ENCODE measurements at regions not wholly inside any gene's neighbourhood (a gene's known extent, or its start where the extent isn't known, plus 50 kb on each side); places are given as distances from the start of the nearest gene placed in this dataset.
"Not testable (repeated sequence)": the region's sequence is repeated elsewhere in the genome, so short reads cannot be mapped to it uniquely, and the experiment has no call there.

DNA sequence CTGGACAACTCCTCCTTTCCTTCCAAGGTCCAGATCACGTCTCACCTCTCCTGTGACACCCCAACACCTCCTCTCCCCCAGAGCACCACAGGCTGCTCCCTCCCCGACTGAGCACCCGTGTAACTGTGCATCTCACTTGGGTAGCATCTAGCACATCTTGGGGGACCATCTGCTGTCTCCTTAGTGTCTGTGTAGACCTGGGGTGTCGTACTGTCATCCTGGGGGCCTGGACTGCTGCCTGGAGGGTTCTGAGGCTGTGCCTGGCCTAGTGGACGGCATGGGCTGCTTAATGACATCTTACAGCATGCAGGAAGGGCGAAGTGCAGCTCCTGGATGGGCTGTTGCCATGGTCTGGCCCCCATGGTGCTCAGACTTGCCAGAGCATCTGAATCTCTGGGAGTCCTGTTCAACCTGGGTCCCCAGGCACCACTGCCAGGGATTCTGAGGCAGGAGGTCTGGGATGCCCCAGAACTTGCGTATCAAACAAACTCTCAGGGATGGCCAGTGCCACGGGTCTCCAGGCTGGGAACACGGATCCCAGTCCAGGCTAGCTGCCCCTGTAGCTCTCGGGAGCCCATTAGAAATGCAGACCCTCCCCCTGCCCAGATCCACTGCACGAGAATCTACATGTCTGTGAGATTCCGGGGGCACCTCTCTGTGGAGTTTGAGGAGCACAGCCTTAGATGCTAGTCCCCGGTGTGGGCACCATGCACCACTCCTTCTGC is 194.4 kb upstream of the ZNF469 start:
- DNase-seq = not testable (repeated sequence)

DNA sequence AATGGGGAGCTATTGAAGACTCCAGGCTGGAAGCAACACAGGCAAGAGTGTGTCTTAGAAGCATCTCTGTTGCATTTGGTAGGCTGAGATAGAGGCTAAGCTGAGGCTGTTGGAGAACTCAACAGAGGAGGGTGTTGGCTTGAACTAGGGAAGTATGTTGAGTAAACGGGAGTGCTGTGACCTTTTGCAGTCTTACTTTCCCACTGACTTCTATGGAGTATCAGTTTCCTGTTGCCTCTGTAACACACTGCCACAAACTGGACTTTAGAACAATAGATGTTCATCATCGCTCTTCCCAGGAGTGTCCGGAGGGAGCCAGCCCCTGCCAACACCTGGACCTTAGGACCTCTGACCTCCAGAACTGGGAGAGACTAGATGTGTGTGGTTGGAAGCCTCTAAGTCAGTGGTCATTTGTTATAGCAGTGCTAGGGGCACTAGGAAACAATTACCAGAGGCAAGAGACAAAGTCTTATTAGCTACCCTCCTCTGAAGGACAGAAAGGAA is 192.1 kb upstream of the ZNF469 start:
- DNase-seq = not testable (repeated sequence)

DNA sequence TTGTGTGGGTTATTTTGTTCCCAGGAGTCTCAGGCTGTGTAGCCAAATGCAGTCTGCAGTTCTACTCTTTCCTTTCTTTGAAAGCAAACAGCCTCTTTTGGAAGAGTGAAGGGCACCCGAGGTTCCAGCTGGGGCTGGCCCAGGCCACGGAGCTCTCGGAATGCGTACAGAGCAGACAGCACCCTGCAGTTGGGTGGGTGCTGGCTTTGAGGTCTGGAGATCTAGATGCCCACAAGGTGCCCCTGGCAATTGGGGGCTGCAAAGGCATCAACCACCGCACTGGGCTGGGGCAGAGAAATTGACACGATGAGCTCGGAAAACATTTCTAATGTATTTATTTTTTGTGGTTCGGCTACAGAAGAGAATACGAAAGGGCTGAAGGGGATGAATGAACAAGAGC is 191.6 kb upstream of the ZNF469 start:
- DNase-seq = not testable (repeated sequence)

DNA sequence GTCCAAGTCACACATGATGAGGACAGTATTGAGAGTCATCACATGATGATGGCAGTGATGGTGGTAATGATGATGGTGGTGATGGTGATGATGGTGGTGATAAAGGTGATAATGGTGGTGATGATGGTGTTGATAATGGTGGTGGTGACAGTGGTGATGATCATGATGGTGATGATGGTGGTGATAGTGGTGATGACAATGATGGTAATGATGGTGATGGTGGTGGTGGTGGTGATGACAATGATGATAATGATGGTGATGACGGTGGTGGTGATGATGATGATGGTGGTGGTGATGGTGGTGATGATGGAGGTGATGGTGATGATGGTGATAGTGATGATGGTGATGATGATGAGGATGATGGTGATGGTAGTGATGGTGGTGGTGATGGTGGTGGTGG is 190.2 kb upstream of the ZNF469 start:
- DNase-seq = no peak

DNA sequence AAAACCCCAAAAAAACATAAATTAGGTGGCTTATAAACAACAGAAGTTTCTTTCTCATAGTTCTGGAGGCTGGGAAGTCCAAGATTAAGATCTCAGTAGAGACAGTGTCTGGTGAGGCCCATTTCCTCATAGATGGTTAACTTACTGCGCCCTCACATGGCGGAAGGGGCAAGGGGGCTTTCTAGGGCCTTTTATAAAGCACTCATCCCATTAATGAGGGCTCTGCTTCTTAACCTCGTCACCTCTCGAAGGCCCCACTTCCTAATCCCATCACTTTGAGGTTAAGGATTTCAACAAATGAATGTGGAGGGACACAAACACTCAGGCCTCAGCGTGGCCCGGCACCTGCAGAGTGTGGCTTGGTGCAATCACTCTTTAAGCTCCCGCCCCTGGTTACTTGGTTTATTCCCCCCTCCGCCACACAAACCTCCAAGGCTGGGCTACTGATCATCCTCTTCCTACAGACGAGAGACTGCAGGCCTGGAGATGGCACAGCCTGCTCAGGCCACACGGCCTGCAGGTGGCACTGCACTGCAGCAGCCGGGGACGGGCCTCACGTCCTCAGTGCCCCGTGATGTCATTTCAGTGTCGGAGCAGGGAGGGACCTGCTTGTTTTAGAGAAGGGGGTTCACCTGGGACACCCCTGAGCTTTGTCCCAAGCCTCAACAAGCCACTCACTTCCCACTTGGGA is 188.9 kb upstream of the ZNF469 start:
- DNase-seq = peak in 1 of 2 experiments; percentile 10

DNA sequence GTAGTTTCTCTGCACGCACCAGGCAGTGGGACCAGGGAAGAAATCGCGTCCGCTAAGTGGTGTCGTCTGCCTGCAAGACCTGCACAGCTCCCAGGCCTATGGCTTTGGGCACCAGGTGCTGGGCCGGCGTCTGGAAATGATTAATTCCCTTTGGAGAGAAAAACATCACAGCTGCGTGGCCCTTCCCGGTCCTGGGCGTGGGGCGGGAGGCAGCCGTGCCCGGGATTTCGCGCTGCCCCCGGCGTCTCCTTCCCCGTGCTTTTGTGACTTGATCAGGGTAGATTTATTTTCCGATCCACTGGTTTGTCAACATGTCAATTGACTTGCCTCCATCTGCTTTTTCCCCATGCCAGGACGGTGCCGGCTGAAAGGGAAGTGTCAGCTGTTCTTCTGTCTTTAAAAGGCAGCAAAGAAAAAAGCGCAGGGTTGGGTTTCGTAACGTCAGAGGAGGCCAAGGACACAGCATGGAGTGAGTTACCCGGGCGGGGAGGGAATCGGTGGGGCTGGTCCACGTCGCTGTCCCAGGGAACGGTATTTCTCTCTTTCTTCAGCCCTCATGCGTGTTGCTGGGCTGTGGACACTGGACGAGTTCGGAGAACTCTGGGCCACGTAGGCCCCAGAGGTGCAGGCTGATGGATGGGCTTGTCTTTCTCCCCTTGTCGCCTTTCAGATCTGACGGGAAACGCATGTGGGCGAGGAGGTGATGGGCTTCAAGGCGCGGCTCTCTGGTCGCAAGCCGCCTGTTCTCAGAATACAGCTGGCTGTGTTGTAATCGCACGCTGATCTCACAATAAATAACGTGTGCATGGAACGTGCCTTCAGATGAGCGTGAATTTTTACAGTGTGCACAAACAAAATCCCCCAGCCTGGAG is 188.1 kb upstream of the ZNF469 start:
- no peak for DNase-seq

DNA sequence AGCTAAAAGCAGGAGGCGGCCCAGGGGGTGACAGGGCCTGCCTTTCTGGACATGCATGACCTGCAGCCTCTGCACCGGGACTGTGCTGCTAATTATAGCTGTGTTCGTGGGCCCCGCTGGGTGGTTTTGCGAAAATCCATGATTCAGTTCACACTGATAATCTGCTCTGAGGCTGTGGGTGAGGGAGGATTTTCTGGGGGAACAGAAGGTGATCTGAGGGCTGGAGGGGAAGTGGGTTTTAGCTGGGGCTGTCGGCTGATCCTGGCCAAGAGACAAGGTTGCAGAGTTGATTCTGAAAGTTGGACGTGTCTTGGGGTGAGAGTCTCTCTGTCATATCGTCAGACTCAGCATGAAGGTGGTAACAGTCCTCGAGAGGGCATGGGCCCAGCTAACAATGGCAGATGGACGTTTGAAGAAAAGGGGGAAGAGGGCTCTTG is 187.5 kb upstream of the ZNF469 start:
- DNase-seq = no peak

DNA sequence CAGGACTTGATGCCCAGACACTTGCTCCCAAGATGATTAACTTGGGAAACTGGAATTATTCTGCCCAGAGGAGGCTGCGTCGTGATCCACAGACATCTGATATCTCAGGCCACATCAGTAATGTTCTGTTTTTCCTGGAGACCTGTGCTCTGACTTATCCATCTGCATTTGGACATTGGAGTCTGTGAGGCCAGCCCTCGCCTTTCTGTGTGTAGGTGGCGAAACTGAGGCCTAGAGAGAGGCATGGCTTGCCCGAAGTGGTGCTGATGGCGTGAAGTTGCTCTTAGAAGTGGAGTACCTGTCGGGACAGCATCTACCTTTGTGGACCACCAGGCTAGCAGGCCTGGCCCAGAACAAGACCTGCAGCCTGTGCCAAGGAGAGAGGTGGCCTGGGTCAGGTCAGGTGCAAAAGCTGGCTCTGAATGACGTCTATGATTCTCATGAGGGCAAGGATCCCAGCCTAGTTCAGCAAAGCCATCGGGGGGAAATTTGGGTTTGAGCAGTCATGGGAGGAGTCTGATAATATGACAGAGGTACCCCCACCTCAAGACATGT is 186.8 kb upstream of the ZNF469 start:
- DNase-seq = no peak

DNA sequence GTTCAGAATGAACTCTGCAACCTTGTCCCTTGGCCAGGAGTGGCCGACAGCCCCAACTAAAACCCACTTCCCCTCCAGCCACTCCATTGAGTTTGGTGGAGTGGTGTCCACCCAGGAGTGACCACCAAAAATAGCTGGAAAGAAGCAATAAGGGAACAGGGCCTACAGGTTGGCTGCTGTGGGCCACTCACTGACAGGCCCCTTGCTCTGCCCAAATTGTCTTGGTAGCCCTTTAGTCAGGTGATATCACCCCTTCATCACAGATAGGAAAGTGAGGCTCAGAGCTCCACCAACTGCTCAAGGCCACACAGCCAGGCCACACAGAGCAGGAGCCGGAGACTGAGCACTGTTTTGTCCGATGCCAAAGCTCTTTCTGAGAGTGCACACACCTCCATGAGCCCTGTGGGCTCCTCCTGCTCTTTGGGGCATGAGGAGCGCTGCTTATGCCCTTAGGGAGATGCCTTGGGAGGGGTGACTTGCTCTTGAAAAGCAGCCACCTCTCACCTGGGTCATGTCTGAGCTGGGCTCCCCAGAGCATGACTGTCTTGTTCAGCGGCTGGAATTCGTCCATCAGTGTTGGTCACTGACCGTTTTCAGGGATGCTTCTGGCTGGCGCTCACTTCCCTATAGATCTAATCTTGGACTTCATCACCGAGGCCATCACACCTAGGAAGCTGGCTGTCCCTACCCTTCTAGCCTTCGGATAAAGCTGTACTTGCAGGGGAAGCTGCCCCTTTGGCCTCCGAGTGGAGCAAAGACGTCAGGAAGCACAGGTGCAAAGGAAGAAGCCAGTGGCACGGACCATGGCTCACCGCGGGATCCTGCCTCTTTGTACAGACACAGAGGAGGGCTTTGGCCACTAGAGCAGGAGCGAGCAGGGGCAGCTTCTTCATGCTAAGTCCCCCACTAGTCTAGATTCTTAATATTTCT is 186.0 kb upstream of the ZNF469 start:
- DNase-seq = no peak

DNA sequence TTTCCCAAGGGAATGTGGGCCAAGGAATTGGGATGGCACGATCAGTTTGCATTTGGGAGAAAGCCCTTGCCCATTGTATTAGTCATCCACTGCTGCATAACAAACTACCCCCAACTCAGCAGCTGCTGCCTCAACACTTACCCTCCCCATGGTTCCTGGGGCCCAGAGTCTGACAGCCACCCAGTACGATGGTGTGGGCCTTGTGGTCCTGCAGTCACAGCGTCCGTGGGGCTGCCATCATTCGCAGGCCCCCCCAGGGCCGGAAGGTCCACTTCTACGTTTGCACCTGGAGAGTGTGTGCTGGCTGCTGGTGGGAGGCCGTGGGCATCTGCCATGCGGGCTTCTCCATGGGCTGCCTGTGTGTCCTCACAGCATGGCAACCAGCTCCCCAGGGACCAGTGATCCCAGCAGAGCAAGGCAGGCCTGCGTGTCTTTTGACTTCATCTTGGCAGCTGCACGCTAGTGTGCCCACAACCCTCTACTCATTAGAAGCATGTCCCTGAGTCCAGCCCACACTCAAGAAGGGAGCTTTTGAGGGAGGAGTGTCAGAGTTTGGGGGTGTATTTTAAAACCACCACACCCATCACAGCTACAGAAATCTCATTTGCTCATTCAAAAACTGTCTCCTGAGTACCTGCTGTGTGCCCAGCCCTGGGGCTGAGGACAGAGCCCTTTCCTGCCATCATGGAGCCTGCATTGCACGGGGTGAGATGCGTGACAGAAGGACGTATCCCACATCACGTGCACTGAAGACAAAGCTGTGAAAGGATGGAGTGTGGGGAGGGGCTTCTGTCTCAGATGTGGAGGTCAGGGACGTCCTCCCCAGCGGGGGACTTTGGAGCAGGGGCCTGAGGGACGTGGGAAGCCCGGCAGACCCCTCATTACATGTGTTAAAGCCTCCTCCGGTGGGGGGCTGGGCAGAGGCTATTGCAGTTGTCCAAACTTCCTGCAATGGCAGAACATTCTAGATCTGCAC is 185.0 kb upstream of the ZNF469 start:
- DNase-seq = no peak

DNA sequence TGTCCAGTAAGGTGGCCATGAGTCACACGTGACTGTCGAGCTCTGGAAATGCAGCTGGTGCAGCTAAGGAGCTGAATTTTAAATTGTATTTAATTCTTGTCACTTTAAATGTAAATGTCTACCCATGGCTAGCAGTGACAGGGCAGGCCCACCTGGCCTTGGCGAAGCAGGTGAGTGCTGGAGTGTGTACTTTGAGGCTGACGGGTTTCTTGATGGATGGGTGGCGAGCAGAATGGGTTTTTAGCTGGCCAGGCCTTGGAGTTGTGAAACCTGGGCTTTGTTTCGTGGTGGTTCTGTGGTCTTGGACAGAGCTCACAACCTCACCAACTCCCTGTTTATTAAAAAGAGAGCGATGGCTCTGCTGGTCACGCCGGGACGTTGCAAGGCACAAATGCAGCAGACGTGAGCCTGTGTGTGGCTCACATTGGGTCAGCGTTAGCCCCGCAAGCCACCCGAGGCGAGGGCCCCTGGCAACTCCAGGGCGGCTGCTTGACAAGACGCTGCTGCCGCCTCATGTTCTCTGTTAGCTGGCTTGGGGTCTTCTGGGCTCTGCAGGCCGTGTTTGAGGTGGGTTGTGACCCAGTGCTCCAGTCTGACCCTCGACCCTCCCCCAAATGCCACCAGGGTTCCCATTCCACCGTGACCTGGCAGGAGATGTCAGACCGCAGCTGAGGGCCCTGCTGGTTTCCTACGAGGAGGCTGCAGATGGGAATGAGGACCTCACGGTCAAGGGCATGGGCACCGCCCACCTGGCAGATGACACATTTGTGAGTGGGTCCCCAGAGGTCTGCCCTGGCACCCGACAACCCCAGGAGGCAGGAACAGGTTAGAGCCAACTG is 184.1 kb upstream of the ZNF469 start:
- not testable (repeated sequence) for DNase-seq

DNA sequence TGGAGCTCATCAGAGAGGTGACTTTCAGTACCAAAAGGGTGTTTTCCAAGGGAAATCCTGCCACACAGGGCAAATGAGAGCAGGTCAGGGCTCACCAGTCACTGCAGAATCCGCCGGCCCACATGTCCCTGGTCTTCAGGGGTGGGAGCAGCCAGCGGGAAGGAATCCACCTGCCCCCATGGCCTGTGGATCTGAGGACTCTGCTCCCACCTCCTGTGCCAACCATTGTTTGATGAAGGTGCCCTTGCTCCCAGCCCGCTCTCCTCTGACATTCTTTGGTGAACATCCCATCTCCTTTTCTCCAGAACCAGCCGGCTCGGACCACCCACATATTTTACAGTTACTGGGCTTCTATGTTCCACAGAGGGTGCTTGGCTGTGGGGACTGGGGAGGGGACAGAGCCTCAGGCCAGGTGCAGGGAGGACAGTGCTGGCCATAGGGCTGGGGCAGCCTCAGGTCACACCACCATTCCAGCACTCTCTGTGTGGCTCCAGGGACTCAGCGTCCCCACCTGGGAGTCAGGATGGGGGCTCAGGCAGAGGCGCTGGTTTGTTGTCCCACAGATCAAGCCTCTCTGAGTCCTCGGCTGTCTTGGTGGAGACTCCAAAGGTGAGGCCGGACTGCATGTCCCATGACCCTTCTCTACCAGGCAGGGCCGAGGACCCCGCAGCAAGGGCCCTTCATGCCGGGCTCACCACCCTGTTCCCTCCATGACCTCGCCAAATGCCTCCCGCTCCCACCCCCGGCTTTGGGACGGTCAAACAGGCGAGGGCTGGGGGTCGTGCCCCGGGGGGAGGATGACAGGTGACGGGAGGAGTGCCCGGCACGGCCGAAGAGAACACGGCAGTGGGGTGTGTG is 183.2 kb upstream of the ZNF469 start:
- DNase-seq = not testable (repeated sequence)

DNA sequence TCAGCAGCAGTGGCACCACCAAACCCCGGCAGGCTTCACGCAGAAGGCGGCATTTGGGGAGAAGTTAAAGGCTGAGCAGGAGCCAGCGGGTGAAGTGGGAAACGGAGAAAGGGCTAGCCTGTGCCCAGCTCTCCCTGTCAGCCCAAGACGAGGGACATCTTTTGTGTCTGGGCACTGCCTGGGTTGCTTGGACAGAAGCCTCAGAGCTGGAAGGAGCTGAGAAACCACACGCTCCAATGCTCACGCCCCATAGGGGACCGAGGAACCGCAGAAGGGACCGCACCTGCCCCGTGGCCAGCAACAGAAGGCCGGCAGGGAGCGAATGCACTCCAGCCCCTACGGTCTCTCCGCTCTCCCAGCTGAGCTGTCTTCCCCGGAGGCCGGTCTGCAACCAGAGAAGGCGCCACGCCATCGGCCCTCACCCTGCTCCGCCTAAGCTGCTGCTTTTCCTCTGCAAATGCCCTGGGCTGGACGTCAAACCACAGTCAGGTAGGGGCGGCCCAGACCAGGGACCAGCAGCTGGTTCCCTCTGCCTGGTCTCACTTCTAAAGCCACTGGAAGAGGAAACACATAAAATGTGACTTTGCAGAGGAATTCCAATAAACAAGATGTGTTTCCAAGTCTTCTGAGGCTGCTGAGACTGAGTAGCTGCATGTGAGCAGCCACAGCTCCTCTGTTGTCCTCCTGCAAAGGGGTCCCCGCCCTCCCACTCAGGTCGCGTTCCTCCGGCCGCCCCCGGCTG is 182.4 kb upstream of the ZNF469 start:
- not testable (repeated sequence) for DNase-seq

DNA sequence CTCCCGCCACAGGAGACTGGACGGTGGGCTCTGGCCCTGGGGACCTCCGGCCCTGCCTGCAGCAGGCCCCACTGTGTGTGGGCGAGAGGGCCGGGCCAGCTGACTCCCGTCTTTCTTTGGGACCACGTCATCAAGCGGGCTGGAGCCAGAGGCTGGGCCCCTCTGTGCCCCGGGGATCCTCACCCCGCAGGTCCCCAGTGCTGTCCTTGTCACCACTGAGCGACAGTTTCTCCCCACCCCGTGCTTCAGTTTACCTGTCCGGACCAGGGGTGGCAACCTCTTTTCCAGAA is 181.9 kb upstream of the ZNF469 start:
- no peak for DNase-seq

DNA sequence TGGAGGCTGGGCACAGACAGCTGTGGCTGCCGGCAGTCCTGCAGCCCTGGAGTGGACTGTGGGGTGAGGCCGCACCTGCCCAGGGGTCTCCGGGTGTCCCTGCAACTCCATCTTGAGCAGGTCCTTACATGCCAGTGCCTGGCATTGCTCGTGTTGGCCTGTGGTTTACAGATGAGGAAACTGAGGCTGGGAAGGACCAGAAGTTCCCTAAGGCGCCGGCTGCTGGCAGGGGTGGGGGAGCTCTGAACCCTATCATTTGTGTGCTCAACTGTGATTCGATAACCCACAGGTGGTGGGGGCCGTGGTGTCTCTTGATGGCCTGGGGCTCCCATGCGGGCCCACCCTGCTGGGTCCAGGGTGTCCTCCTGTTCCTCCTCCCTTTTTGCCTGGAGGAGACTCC is 181.1 kb upstream of the ZNF469 start:
- DNase-seq = not testable (repeated sequence)

DNA sequence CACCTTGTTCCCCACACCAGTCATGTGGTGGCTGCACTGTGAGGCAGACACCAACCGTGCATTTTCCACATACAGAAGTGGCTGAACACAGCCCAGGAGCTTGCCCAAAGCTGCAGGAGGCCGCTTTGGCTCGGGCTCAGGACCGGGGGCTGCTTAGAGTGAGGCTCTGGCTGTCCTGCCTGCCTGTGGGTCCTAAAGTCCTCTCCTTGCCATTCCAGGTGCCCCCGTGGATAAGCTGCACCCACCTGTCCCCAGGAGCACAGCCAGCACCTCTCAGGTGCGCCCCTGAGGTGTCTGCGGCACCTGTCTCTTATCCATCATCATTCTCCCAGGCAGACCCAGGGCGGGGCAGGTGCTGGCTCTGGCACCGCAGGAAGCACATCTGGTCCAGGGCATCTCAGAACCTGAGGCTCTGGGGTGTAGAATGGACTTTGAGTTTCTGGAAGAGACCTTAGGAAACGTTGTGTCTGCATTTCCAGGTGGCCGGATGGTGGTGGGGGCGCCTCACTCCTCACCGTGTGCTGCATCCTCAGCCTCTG is 180.5 kb upstream of the ZNF469 start:
- DNase-seq = no peak

DNA sequence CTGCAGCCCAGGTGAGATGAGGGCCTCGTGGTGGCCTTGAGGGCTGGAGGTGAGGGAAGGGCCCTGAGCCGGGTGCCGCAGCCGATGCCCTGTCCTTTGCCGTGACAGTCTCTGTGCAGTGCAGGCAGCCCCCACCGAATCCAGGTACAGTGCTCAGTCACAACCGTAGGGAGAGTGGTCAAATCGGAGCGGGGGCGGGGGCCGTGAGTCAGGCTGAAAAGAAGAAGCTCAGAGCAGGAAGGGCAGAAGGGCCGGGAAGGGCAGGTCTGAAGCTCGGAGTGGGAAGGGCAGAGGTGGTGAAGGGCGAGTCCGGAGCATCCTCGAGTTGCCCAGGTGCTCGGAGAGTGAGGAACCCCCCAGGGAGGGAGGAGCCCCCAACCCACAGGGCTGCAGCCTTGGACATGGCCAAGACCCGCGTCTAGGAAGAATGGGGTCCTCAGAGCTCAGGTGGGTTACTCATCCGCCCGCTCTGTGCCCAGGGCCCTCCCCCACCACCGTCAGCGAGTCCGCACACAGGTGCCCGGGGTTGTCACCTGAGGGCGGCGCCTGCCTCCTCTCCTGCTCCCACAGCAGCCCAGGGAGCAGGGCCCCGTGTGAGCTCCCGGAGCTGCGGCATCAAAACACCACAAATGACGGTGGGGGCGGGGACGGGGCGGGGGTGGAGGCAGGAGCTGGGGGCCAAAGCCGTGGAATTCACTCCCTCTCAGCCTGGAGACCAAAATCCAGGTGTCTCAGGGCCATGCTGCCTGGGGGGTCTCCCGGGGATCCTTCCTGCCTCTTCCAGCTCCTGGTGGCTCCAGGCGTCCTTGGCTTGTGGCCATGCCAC is 179.7 kb upstream of the ZNF469 start:
- DNase-seq = not testable (repeated sequence)
